HG03520 (cell line): ENCODE measurements at regions not wholly inside any gene's neighbourhood (a gene's known extent, or its start where the extent isn't known, plus 50 kb on each side); places are given as distances from the start of the nearest gene placed in this dataset.

Source experiments
- ATAC-seq: cut with Tn5 transposase; IDR thresholded peaks from one replicate; pipeline ENCODE4 v1.9.1; 2021; ENCODE audit warnings: mild to moderate bottlenecking, moderate library complexity; ENCODE audit not compliant: unreplicated experiment

DNA sequence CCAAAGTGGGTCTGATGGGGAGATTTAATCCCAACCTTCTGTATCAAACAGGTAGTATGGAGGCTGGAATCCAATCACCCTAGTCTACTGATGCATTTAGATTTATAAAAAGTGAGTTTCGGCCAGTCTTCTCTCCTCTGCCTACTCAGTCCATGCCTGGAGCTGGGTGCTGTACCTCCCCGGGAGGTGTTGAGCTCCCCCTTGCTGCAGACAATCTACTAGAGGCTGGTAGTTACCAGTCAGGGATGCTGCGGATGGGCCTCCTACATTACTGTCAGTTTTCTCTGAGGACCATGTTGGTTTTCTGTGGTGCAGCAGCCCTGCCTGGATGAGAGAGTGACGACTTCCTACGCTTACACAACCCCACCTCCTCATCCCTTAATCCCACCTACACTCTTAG is 118.6 kb upstream of the CELF4 start:
- ATAC-seq = no peak

GRCh38 chr18:37680911-37681310 is 115.3 kb upstream of the CELF4 start:
- no peak for ATAC-seq

- ATAC-seq = no peak
Observed at GRCh38 chr18:37676276-37676675, 110.7 kb upstream of the CELF4 start.

DNA sequence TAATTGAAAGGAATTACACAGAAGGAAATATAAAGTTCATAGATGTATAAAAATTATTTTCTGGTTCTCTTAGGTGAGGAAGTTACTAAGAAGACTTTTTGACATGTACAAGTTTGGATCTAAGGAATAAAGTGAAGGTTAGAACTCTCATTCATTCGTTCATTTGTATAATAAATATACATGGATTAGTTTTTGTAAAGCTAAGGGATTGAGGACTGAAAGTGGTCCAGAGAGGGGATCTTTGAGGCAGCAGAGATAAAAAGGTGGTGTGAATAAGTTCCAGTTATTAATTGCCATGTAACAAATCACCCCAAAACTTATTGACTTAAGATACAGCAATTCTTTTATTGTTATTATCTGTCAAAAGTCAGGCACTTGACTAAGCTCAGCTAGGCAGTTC is 110.1 kb upstream of the CELF4 start:
- no peak for ATAC-seq

GRCh38 chr18:37674570-37674969 is 109.0 kb upstream of the CELF4 start:
- no peak for ATAC-seq

DNA sequence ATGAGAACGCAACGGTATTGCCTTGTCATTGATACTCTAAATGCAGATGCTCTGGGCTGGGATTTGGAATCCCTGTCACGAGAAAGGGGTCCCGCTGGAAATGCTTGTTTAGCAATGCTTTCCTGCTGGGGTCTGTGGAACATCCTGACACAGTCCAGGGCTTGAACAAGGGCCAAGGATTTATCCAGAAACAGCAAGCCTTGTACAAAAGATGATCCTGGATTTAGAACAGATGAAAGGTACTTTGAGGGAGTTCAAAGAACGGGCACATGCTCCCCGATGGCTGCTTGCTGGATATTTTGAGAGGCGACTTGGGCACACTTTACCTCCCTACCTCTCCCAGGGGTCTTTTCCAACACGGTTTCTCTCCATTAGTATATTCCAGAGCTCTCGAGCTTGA is 108.1 kb upstream of the CELF4 start:
- no peak for ATAC-seq

DNA sequence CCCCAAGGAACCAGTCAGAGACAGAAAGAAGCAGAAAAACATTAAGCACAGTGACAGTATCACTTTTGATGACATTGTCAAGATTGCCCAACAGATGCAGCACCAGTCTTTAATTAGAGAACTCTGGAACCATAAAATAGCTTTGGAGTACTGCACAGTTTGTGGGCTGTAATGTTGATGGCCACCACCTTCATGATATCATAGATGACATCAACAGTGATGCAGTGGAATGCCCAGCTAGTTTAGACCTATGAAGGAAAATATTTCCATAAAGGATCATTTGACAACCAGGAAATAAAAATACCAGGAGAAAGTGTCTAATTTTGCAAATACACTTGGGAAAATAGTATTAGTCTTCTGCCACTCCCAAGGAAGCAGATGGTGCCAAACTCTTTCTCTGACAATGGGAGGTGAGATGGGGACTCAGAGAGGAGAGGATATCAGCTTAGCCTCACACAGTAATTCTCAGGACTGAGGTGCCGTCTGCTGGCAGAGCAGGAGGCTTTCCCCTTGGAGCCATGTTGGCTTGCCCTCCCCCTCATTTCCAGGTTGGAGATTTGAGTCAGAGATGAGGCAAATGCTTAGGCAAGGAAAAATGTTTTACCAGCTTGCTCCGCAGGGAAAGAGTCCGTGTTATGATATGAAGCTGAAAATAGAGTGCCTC is 107.5 kb upstream of the CELF4 start:
- ATAC-seq = no peak

DNA sequence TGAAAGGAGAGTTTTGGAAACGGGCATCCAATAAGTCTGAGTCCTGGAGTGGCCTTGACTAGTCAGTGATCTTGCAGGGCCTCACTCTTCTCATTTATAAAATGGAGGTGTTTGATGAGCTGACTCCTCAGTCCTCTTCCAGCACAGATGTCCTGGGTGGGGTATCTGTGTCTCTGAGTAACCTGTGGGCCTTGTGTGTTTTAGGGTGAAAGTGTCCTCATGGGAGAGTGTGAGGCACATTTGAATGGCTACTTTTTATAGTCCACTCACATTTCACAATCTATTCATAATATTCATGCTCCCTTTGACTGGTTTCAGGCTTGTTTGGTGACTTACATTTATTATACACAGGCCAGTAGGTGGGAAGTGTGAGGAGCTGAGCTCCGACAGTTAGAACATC is 106.4 kb upstream of the CELF4 start:
- no peak for ATAC-seq

DNA sequence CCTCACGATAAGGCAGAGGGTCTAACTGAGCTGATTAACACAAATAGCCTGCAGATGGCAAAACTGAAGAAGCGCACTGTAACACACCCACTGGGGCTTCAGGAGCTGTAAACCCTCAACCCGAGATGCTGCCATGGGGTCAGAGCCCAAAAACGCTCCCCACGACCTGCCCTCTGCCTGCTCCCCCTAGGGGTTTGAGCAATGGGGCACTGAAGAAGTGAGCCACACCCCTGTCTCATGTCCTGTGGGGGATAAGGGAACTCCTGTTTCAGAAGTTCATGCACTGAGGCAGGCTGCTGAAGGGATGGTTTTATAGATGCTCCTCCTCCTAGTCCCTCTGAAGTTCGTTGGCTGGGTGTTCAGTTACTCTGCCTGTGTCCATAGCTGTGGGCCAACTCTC is 105.9 kb upstream of the CELF4 start:
- no peak for ATAC-seq

GRCh38 chr18:37671119-37671518 is 105.5 kb upstream of the CELF4 start:
- no peak for ATAC-seq

- no peak for ATAC-seq
Observed at GRCh38 chr18:37669991-37670534, 104.5 kb upstream of the CELF4 start.

GRCh38 chr18:37668971-37669747 is 103.6 kb upstream of the CELF4 start:
- no peak for ATAC-seq

DNA sequence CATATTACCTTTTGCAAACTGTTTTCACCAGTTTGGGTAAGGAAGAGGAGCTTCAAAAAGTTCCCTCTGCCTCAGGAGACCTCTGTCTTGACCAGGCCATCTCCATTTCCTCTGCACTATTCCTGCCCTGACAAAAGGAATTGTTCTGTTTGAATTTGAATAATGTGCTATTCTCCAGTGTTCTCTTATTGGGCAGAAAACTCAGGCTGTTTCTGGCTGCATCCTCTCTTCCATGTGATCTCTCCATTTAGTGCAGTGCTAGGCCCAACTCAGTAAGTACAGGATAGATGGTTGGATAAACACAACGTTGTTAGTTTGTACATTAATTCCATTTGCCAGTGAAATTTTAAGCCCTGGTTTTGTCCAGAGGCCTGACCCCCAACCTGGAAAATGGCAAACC is 102.2 kb upstream of the CELF4 start:
- no peak for ATAC-seq

DNA sequence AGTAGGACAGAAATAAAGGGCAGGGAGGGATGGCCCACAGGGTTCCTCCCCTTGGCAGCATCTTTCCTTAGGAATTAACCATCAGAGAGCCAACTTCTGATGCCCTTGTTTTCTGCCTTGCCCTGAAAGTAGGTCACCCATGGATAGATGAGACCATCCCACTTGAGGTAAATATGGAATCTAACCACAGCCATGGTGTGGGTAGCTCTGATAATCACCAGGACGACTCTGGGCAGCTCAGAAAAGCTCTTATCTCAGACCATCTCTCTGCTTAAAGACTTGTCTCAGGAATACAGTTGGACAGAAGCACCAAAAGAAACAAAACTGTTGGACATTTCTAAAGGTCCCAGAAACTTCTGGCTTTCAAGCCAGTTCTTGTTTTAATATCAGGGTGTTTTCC is 101.4 kb upstream of the CELF4 start:
- ATAC-seq = no peak

GRCh38 chr18:37666451-37666850 is 100.9 kb upstream of the CELF4 start:
- ATAC-seq = no peak

DNA sequence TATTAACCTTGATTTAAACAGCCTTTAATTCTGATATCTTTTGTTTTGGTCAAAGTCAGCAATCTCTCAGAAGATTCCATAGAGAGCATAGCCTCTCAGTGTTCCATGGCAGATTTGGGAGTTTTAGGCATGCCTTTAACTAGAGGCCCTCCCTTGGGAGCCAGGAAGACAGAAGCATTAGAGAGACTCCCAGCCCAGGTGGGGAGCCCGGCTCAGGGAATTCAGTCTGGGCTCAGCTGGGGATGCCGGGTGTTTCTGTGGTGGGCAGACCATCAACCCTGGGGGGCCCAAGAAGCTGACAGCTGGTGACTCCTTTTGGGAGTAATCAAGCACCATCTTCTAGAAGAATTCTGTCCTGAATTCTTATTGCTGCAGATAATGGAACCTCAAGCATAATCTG is 99.7 kb upstream of the CELF4 start:
- ATAC-seq = no peak

DNA sequence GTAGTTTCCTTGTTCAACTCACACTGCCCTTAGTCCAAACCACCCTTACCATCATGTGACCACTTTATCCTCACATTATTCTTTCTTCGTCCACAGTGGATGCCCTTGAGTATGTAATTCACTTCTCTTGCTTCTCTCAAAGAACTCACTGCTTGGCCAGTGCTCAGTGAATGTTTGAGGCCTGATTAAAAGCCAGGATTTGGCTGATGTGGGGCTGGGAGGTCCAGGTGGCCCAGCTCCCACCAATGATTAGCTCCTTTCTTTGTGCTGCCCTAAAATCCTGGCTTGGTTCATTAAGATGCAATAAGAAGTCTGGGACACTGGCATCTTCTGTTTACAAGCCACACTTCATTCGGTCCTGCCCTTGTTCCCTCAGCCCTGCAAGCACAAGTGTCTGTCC is 97.8 kb upstream of the CELF4 start:
- ATAC-seq = no peak

- no peak for ATAC-seq
Observed at GRCh38 chr18:37662546-37663339, 97.1 kb upstream of the CELF4 start.

DNA sequence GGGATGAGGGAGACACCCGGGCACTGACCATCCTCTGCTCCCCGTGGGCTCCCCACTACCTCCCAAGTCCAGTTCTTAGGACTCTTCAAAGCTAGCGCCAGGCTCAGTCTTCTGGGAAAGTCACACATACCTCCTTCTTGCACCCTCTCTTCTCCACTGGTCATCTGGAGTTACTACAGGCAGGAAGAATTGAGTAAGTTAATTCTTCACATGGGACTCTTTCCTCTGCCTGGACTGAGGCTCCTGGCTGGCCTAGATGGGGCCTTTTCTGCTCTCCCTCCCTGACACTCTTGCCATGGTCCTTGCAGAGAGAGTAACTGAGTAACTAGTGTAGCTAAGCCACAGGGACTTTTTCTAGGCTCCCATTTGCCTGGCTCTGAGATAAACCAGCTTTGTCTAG is 96.5 kb upstream of the CELF4 start:
- ATAC-seq = no peak

DNA sequence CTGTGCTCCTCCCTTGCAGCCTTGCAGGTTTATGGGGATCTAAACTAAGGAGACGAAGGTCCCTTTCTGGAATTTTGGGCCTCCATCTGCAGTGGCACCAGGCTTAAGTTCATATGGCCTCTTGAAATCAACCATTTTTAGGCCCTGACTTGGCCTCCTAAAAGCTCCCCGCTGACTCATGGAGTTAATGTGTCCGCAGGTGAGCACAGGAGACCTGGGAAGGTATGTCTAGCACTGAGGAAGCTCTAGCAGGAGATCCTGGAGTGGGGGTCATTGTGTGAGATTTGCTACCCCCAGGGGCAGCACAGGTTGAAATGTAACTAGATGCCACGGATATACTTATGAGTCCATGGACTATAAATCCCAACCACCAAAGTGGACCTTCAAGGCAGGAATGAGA is 95.9 kb upstream of the CELF4 start:
- ATAC-seq = no peak

DNA sequence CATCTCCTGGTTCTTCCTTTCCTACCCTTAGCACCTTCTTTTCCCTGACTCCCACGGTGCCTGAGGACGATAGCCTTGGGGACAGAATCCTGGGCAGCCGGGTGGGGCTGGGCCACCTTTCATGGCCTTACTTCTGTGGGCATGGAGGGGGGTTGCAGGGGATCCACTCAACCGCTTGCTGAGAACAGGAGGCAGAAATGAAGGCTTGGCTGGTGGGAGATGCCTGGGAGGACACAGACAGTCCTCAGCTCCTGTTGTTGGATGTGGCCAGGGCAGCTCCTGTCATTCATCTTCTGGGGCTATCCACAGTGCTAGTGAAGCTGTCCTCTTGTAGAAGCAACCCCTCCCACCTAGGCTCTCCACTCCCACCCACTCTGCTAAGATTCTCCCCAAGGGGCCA is 95.5 kb upstream of the CELF4 start:
- no peak for ATAC-seq

- no peak for ATAC-seq
Observed at GRCh38 chr18:37660658-37661057, 95.1 kb upstream of the CELF4 start.
